ENCODE measurements at regions not wholly inside any gene's neighbourhood (a gene's known extent, or its start where the extent isn't known, plus 50 kb on each side); places are given as distances from the start of the nearest gene placed in this dataset.
"Not testable (repeated sequence)": the region's sequence is repeated elsewhere in the genome, so short reads cannot be mapped to it uniquely, and the experiment has no call there.

GRCh38 chr10:28897617-28898464 is 220.5 kb downstream of the BAMBI start:
- DNase-seq, result no peak

DNA sequence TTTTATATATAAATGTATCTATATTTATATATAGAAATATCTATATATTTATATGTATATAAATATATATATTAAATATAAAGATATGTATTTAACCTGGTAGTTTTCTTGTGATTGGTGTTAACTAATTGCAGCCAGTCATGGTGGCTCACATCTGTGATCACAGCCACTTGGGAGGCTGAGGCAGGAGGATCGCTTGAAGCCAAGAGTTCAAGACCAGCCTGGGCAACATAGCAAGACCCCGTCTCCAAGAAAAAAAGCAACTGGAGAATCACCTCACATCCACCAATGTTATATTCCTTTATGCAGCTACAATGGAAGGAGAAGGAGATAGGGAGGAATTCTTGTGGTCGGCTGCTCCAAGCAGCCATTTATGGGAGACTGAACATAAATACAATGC is 224.9 kb downstream of the BAMBI start:
- no peak for DNase-seq

GRCh38 chr10:28903063-28903462 is 225.7 kb downstream of the BAMBI start:
- DNase-seq, result no peak

DNA sequence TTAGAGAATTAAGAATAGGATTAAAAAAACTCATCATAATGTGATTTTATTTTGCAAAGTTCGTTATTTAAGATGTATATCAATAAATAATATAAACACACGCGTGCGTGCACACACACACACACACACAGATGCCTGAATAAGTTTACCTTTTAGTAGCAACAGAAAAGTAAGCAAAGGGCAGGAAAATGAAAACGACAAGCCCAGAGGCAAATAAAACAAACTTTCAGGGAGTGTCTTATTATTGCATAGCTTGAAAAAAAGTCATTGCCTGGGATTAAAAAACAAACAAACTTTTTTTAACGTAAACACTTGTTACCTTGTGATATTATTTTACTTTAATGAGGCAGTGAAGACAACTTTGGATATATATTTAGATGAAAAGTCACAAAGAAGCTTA is 226.4 kb downstream of the BAMBI start:
- no peak for DNase-seq

GRCh38 chr10:28905371-28905770 is 228.1 kb downstream of the BAMBI start:
- no peak for DNase-seq

GRCh38 chr10:28906011-28906411 is 228.7 kb downstream of the BAMBI start:
- no peak for DNase-seq

GRCh38 chr10:28906415-28906814 is 229.1 kb downstream of the BAMBI start:
- no peak for DNase-seq

GRCh38 chr10:28906934-28907333 is 229.6 kb downstream of the BAMBI start:
- no peak for DNase-seq

GRCh38 chr10:28909875-28910274 is 232.6 kb downstream of the BAMBI start:
- no peak for DNase-seq

GRCh38 chr10:28910956-28911355 is 233.6 kb downstream of the BAMBI start:
- no peak for DNase-seq

DNA sequence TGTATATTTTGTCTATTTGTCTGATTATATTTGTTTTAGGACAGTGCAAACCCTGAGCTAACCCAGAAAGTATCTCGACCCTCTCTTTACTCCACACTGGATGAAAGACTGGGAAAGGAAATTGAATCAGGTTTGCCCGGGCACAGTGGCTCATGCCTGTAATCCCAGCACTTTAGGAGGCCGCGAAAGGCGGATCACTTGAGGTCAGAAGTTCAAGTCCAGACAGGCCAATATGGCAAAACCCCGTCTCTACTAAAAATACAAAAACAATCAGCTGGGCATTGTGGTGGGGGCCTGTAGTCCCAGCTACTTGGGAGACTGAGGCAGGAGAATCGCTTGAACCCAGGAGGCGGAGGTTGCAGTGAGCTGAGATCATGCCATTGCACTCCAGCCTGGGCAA is 234.2 kb downstream of the BAMBI start:
- not testable (repeated sequence) for DNase-seq

DNA sequence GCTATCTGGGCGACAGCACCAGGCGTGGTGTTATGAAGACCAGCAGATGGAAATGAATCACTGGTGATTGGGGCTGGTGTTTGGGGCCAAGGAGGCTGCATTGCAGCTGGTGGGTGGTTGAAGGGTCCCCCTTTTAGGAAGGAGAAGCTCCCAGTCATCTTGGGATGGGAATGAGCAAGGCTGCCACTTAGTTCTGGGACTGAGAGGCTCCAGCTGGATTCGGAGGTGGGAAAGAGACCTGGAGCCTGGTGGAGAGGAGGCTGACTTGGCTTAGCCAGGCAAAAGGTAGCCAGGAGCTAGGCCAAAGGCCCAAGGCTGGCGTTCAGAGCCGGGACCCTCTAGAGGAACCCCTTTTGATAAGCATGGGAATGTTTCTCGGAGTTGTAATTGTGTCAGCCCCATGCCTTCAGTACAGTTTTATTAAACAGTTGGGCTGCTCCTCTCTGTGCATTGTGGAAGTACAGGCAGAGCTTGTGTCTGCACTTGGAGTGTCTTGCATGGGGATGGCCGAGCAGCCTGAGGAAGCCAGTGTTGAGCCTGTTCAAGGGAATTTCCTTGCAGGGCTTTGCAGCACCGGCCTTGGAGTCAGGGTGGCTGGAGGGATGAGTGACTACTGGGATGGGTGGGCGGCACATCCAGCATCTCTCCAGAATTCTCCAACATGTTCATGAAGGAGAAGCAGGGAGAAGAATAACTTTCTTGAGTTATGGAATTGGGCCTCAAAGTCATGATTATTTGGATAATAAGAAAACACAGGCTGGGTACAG is 234.9 kb downstream of the BAMBI start:
- DNase-seq, result no peak

DNA sequence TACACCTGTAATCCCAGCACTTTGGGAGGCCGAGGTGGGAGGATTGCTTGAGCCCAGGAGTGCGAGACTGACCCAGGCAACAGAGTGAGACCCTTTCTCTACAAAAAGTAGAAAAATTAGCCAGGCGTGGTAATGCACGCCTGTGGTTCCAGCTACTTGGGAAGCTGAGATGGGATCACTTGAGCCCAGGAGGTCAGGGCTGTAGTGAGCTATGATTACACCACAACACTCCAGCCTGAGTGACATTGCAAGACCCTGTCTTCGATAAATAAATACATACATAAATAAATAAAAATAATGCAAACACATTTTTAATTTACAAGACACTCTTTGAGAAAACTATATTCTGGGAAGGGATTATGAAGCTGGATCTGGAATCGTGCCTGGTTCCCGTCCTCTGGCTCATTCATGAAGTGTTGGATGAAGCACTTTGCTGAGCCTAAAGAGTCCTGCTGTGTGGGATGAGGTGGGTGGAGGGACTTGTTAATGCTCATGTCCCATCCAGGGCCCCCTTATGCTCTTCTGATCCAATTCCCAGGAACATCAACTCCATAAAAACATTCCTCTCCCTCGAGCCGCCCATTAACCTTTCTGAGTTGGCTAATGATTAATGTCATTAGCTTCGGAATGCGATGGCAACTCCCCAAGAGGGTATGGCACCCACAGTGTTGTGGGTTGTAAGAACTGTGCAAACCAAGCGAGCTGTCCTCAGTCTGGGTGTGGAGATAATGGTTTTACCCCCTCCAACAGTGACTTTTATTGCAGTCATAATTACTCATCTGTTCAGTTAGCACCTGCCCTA is 236.3 kb downstream of the BAMBI start:
- DNase-seq, result no peak

- DNase-seq, result no peak
These were observed 237.4 kb downstream of the BAMBI start for GRCh38 chr10:28914701-28915100.

GRCh38 chr10:28915989-28916588 is 238.8 kb downstream of the BAMBI start:
- DNase-seq, result no peak

- DNase-seq, result no peak
These were observed 242.8 kb downstream of the BAMBI start for GRCh38 chr10:28920091-28920490.

- DNase-seq, result no peak
These were observed 244.8 kb downstream of the BAMBI start for GRCh38 chr10:28922127-28922526.

DNA sequence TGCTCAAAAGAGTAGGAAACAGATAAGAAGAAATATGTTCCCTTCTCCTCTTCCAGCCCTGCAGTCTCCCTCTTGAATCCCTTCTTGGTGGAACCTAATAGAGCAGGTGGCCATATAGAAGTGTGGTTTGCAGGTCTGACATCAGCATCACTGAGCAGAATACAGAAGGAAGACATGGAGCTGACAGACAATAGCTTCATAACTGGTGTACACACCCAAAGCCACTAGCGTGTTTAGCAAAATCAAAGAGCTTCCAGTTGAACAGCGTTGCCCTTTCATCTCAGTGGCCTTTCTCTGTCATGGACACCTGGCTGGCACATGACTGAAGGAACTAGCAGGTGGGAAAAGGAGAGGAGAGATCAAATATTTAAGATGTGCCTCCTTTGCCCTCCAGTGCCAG is 245.5 kb downstream of the BAMBI start:
- DNase-seq, result no peak

GRCh38 chr10:28924717-28925116 is 247.4 kb downstream of the BAMBI start:
- no peak for DNase-seq

- DNase-seq, result no peak
These were observed 247.9 kb downstream of the BAMBI start for GRCh38 chr10:28925121-28925663.

GRCh38 chr10:28926932-28927331 is 249.6 kb downstream of the BAMBI start:
- DNase-seq, result no peak

DNA sequence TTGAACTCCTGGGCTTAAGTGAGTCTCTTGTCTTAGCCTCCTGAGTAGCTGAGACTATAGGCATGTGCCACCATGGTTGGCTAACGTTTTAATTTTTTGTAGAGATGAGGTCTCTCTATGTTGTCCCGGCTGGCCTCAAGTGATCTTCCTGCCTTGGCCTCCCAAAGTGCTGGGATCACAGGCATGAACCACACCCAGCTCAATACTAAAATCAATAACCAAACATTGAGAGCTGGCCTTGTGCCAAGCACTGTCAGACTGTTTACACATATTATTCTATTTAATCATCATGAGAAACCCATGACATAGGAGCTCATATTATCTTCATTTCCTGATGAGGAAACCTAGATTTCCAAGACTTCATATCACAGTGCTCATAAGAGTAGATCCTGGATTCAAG is 251.2 kb downstream of the BAMBI start:
- DNase-seq, result no peak

- DNase-seq, result no peak
These were observed 252.6 kb downstream of the BAMBI start for GRCh38 chr10:28929942-28930341.

Data from CD4-positive, alpha-beta T cell treated with Interleukin-4 for 1 hour (primary cell).